HepG2 (cell line): ENCODE measurements at regions not wholly inside any gene's neighbourhood (a gene's known extent, or its start where the extent isn't known, plus 50 kb on each side); places are given as distances from the start of the nearest gene placed in this dataset.

Experiments used
- ATF1 ChIP-seq: IDR thresholded peaks from 2 replicates; pipeline ENCODE4 v1.6.1; 2016; ENCODE audit warnings: mild to moderate bottlenecking, control low read depth
- CREM ChIP-seq, 2 experiments: sonication (generic) in 1 of 2; formaldehyde crosslinking in 1 of 2; IDR thresholded peaks; 2 replicates each; pipeline versions ENCODE4 v1.4.0 to v1.6.1; 2016 to 2020; ENCODE audit warnings: antibody characterized with exemption in 1 of 2, mild to moderate bottlenecking in 1 of 2, missing genetic modification reagents in 1 of 2
- CTCF ChIP-seq: sonication (generic); formaldehyde crosslinking; IDR thresholded peaks from 2 replicates; pipeline ENCODE4 v1.5.0; 2020; ENCODE audit warnings: mild to moderate bottlenecking, missing genetic modification reagents, moderate library complexity
- JUN ChIP-seq: sonication (generic); formaldehyde crosslinking; IDR thresholded peaks from 2 replicates; pipeline ENCODE4 v1.4.0; 2020; ENCODE audit warnings: mild to moderate bottlenecking, missing genetic modification reagents
- MEIS1 ChIP-seq: sonication (generic); formaldehyde crosslinking; IDR thresholded peaks from 2 replicates; pipeline ENCODE4 v1.9.0; 2021; ENCODE audit warnings: mild to moderate bottlenecking, missing genetic modification reagents, moderate library complexity, borderline replicate concordance
- RERE ChIP-seq: IDR thresholded peaks from 2 replicates; pipeline ENCODE4 v1.6.1; 2016; ENCODE audit warnings: low read depth, missing genetic modification reagents, missing compliant biosample characterization
- RFX5 ChIP-seq: IDR thresholded peaks from 2 replicates; pipeline ENCODE4 v1.6.1; 2011; ENCODE audit warnings: low read depth, low read length, improper control_type of control experiment
- THYN1 ChIP-seq: sonication (generic); formaldehyde crosslinking; IDR thresholded peaks from 2 replicates; pipeline ENCODE4 v1.8.1; 2023; ENCODE audit warnings: low read depth, mild to moderate bottlenecking, moderate library complexity, missing genetic modification reagents, borderline replicate concordance
- TIGD3 ChIP-seq: sonication (generic); formaldehyde crosslinking; IDR thresholded peaks from 2 replicates; pipeline ENCODE4 v1.5.1; 2020; ENCODE audit warnings: mild to moderate bottlenecking, missing genetic modification reagents, borderline replicate concordance
- ZNF557 ChIP-seq: sonication (generic); formaldehyde crosslinking; IDR thresholded peaks from 2 replicates; pipeline ENCODE4 v1.4.0; 2020; ENCODE audit warnings: missing genetic modification reagents
- ZNF710 ChIP-seq: sonication (generic); formaldehyde crosslinking; IDR thresholded peaks from 2 replicates; pipeline ENCODE4 v1.5.0; 2020; ENCODE audit warnings: mild to moderate bottlenecking, missing genetic modification reagents, borderline replicate concordance

- TF ChIP-seq CREM (IDR thresholded peaks at IDR 0.05) (no peak), CREM (CRISPR knock-in tag; IDR thresholded peaks at IDR 0.05) (no peak), THYN1 (CRISPR knock-in tag) (no peak), CTCF (CRISPR knock-in tag) (no peak), ATF1 (no peak), RERE (CRISPR knock-in tag) (no peak), JUN (CRISPR knock-in tag) (no peak), ZNF557 (CRISPR knock-in tag) (no peak), TIGD3 (no peak), ZNF710 (no peak), RFX5 (no peak), MEIS1 (no peak)
Measured at GRCh38 chr19:46919324-46919723, 58.5 kb downstream of the ARHGAP35 start.
